MM.1S (cell line): ENCODE measurements at regions not wholly inside any gene's neighbourhood (a gene's known extent, or its start where the extent isn't known, plus 50 kb on each side); places are given as distances from the start of the nearest gene placed in this dataset.

ENCODE experiments used
- DNase-seq: peaks from one replicate; pipeline ENCODE4 v3.0.0-alpha.2; 2015
- H2AFZ ChIP-seq: fragments of 300-600 bp; sonication (generic); 2 replicates; pipeline ENCODE4 v1.6.0; 2016; ENCODE audit warnings: antibody characterized with exemption, low read length
- H3F3A ChIP-seq: fragments of 300-600 bp; sonication (generic); 2 replicates; pipeline ENCODE4 v1.6.1; 2016; ENCODE audit warnings: mild to moderate bottlenecking, antibody characterized with exemption, low read length, moderate library complexity, mixed read lengths; ENCODE audit not compliant: insufficient read depth
- H3K27ac ChIP-seq: fragments of 300-600 bp; sonication (generic); 2 replicates; pipeline ENCODE4 v1.5.1; 2016; ENCODE audit warnings: mild to moderate bottlenecking, low read length
- H3K27me3 ChIP-seq: fragments of 300-600 bp; sonication (generic); replicated peaks from 2 replicates; pipeline ENCODE4 v1.6.0; 2016; ENCODE audit warnings: low read length; ENCODE audit not compliant: insufficient read depth
- H3K36me3 ChIP-seq: fragments of 300-600 bp; sonication (generic); replicated peaks from 2 replicates; pipeline ENCODE4 v1.6.1; 2016; ENCODE audit warnings: mild to moderate bottlenecking, low read length, mixed read lengths; ENCODE audit not compliant: insufficient read depth
- H3K4me1 ChIP-seq: fragments of 300-600 bp; sonication (generic); 2 replicates; pipeline ENCODE4 v1.6.1; 2016; ENCODE audit warnings: low read length, mixed read lengths
- H3K4me2 ChIP-seq: fragments of 300-600 bp; sonication (generic); 2 replicates; pipeline ENCODE4 v1.6.0; 2016; ENCODE audit warnings: low read depth, low read length
- H3K4me3 ChIP-seq: fragments of 300-600 bp; sonication (generic); 2 replicates; pipeline ENCODE4 v1.5.1; 2016; ENCODE audit warnings: low read length, mixed read lengths
- H3K79me2 ChIP-seq: fragments of 300-600 bp; sonication (generic); 2 replicates; pipeline ENCODE4 v1.6.1; 2016; ENCODE audit warnings: mixed run types, low read length, mixed read lengths
- H3K9ac ChIP-seq: fragments of 300-600 bp; sonication (generic); 2 replicates; pipeline ENCODE4 v1.6.1; 2016; ENCODE audit warnings: low read length, mixed read lengths
- H3K9me2 ChIP-seq: fragments of 300-600 bp; sonication (generic); replicated peaks from 2 replicates; pipeline ENCODE4 v1.6.1; 2016; ENCODE audit warnings: mild to moderate bottlenecking, low read length, mixed read lengths; ENCODE audit not compliant: insufficient read depth
- H3K9me3 ChIP-seq: fragments of 300-600 bp; sonication (generic); replicated peaks from 2 replicates; pipeline ENCODE4 v1.6.1; 2016; ENCODE audit warnings: mild to moderate bottlenecking, low read length, mixed read lengths; ENCODE audit not compliant: insufficient read depth
- H4K20me1 ChIP-seq: fragments of 300-600 bp; sonication (generic); 2 replicates; pipeline ENCODE4 v1.6.1; 2016; ENCODE audit warnings: mild to moderate bottlenecking, low read length, moderate library complexity, mixed read lengths; ENCODE audit not compliant: insufficient read depth
- EZH2 ChIP-seq: fragments of 300-600 bp; sonication (generic); optimal IDR thresholded peaks from 2 replicates; pipeline ENCODE3; 2017; ENCODE audit warnings: low read depth, mild to moderate bottlenecking, antibody characterized with exemption, low read length, mixed read lengths
- EZH2phosphoT487 ChIP-seq: fragments of 300-600 bp; sonication (generic); IDR thresholded peaks from 2 replicates; pipeline ENCODE4 v1.6.1; 2018; ENCODE audit warnings: antibody characterized with exemption, low read length
- TF ChIP-seq, protein P1 (sequence below): fragments of 300-600 bp; sonication (generic); IDR thresholded peaks from 2 replicates; pipeline ENCODE4 v1.5.1; 2016; ENCODE audit warnings: antibody characterized with exemption, low read length, mixed read lengths

GRCh38 chr10:108358912-108359311 lies 1194.4 kb upstream of the SORCS1 start:
- H3K4me2 ChIP-seq, result no peak overlapping the region

GRCh38 chr10:108352771-108353170 lies 1188.3 kb upstream of the SORCS1 start:
- Histone ChIP-seq H3K9me3 (no peaks in the 10 kb centered on the region), H3K36me3 (no peaks in the 10 kb centered on the region), H3K79me2 (no peaks in the 10 kb centered on the region), H3K4me2 (no peak overlapping the region), H4K20me1 (no peaks in the 10 kb centered on the region), H3K9me2 (no peaks in the 10 kb centered on the region), H2AFZ (no peak overlapping the region), H3K27ac (no peak overlapping the region), H3K4me3 (no peak overlapping the region), H3F3A (no peaks in the 10 kb centered on the region), H3K4me1 (no peaks in the 10 kb centered on the region), H3K9ac (no peak overlapping the region), H3K27me3 (no peaks in the 10 kb centered on the region)
- TF ChIP-seq EZH2phosphoT487, result no peak
- DNase-seq, result no peak

More at GRCh38 chr10:108358912-108359311, 1194.4 kb upstream of the SORCS1 start:
- Histone ChIP-seq H3K27ac (no peak overlapping the region), H2AFZ (no peak overlapping the region), H3K27me3 (no peaks in the 10 kb centered on the region), H3F3A (no peaks in the 10 kb centered on the region), H3K9me3 (no peaks in the 10 kb centered on the region), H4K20me1 (no peaks in the 10 kb centered on the region), H3K4me3 (no peak overlapping the region), H3K79me2 (no peaks in the 10 kb centered on the region), H3K36me3 (no peaks in the 10 kb centered on the region), H3K9me2 (no peaks in the 10 kb centered on the region), H3K4me1 (no peaks in the 10 kb centered on the region), H3K9ac (no peak overlapping the region)
- DNase-seq, result no peak
- TF ChIP-seq, protein P1, sequence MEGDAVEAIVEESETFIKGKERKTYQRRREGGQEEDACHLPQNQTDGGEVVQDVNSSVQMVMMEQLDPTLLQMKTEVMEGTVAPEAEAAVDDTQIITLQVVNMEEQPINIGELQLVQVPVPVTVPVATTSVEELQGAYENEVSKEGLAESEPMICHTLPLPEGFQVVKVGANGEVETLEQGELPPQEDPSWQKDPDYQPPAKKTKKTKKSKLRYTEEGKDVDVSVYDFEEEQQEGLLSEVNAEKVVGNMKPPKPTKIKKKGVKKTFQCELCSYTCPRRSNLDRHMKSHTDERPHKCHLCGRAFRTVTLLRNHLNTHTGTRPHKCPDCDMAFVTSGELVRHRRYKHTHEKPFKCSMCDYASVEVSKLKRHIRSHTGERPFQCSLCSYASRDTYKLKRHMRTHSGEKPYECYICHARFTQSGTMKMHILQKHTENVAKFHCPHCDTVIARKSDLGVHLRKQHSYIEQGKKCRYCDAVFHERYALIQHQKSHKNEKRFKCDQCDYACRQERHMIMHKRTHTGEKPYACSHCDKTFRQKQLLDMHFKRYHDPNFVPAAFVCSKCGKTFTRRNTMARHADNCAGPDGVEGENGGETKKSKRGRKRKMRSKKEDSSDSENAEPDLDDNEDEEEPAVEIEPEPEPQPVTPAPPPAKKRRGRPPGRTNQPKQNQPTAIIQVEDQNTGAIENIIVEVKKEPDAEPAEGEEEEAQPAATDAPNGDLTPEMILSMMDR, result no peak
- TF ChIP-seq EZH2phosphoT487, result no peak
- TF ChIP-seq EZH2, result no peak

DNA sequence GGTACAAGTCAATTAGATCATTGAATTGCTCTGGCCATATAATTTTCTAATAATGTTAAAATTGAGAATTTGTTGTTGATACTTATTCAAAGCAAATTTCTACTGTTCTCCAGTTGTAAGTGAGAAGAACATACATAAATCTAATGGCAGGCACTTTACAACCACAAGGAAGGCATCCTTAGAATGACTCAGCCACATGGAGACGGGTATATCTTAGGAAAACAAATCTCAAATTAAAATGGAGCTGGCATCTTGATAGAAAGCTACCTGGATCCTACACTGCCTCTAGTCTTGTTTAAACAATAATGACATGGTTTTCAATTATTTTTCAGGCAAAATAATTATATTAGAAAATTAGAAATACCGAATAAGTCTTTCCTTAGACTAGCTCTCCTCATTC lies 1183.7 kb upstream of the SORCS1 start:
- Histone ChIP-seq H3K4me3 (no peak overlapping the region), H3K79me2 (no peaks in the 10 kb centered on the region), H3K9ac (no peak overlapping the region), H3K4me1 (no peaks in the 10 kb centered on the region), H3K9me2 (no peaks in the 10 kb centered on the region), H3K4me2 (no peak overlapping the region), H2AFZ (no peak overlapping the region), H3K36me3 (no peaks in the 10 kb centered on the region), H3K27me3 (no peaks in the 10 kb centered on the region), H3F3A (no peaks in the 10 kb centered on the region), H4K20me1 (no peaks in the 10 kb centered on the region), H3K9me3 (no peaks in the 10 kb centered on the region), H3K27ac (no peak overlapping the region)
- no peak for DNase-seq
- TF ChIP-seq, protein P1, result no peak
- no peak for TF ChIP-seq EZH2
- no peak for TF ChIP-seq EZH2phosphoT487

DNA sequence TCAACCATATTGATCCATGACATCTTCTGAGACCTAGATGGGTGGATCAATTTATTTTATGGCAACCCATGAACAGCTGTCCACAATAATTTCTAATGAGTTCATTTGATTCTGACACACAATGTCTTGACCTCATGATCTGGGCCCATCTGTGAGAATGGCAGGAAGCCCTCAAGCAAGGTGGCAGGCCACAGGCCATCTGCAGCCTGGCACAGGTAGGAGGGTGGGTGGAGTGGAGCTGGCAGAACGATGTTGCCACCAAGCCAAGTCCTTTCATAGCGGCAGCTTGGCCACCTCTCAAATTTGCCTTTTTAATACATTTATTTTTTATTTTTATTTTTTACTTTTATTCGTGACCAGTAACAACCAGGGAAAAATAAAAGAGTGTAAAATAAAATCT lies 1181.6 kb upstream of the SORCS1 start:
- H4K20me1 ChIP-seq, result no peaks in the 10 kb centered on the region
- H3K27me3 ChIP-seq, result no peaks in the 10 kb centered on the region
- no peak overlapping the region for H3K27ac ChIP-seq
- no peaks in the 10 kb centered on the region for H3K9me3 ChIP-seq
- no peak overlapping the region for H3K4me2 ChIP-seq
- no peaks in the 10 kb centered on the region for H3K4me1 ChIP-seq
- no peaks in the 10 kb centered on the region for H3K36me3 ChIP-seq
- H3K79me2 ChIP-seq, result no peaks in the 10 kb centered on the region
- no peaks in the 10 kb centered on the region for H3F3A ChIP-seq
- H3K9ac ChIP-seq, result no peak overlapping the region
- H3K4me3 ChIP-seq, result no peak overlapping the region
- TF ChIP-seq EZH2phosphoT487 (no peak), EZH2 (no peak)
- TF ChIP-seq, protein P1, result no peak
- DNase-seq, result no peak
- no peaks in the 10 kb centered on the region for H3K9me2 ChIP-seq
- H2AFZ ChIP-seq, result no peak overlapping the region
